C4-2B (cell line): ENCODE measurements at regions not wholly inside any gene's neighbourhood (a gene's known extent, or its start where the extent isn't known, plus 50 kb on each side); places are given as distances from the start of the nearest gene placed in this dataset.

Experiments
- CTCF ChIP-seq: fragments of 450-650 bp; conservative IDR thresholded peaks from 2 replicates; pipeline ENCODE4 v1.5.1; 2017; ENCODE audit warnings: mild to moderate bottlenecking
- ZFX ChIP-seq: fragments of 450-650 bp; IDR thresholded peaks from 2 replicates; pipeline ENCODE4 v1.6.1; 2017

DNA sequence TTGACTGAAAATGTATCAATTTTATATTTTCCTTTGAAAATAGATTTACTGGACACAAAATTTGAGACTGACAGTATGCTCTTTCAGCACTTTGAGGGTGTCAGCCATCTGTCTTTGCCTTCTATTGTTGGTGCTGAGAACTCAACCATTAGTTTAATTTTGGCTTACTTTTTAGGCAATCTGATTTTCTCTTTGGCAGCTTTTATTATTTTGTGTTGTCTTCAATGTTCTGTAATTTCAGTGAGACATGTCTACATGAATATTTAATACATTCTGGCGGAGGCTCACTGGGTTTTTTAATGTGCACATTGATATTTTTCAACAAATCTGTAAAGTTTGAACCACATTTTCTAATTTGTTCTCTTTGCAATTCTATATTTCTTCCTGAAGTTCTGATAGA lies 648.6 kb downstream of the C6orf118 start:
- TF ChIP-seq CTCF (no peak), ZFX (no peak)
